ENCODE measurements at regions not wholly inside any gene's neighbourhood (a gene's known extent, or its start where the extent isn't known, plus 50 kb on each side); places are given as distances from the start of the nearest gene placed in this dataset.

- no peak for TF ChIP-seq CTCF (conservative IDR thresholded peaks at IDR 0.05; ENCODE audit: low read depth, low read length)
- TF ChIP-seq EZH2 (IDR thresholded peaks at IDR 0.05; ENCODE audit: borderline replicate concordance, low read depth, low read length, poor library complexity, severe bottlenecking) = no peak
Measured at GRCh38 chr5:6859023-6859422, 145.8 kb downstream of the TENT4A start.

All from A673 (cell line).